Transverse colon (tissue), 4 donors: ENCODE measurements at regions not wholly inside any gene's neighbourhood (a gene's known extent, or its start where the extent isn't known, plus 50 kb on each side); places are given as distances from the start of the nearest gene placed in this dataset.

Source experiments
- DNase-seq: peaks from one replicate; pipeline ENCODE4 v3.0.0-alpha.2; 2019
- H3K27ac ChIP-seq, 4 donors: fragments of 200-600 bp; sonication (generic); 2 replicates each; pipeline ENCODE4 v1.5.1; 2016 to 2018; ENCODE audit warnings: inconsistent platforms in 4 of 4
- H3K27me3 ChIP-seq: fragments of 200-600 bp; sonication (generic); 2 replicates; pipeline ENCODE4 v1.5.1; 2017; ENCODE audit warnings: inconsistent platforms
- H3K36me3 ChIP-seq, 4 donors: fragments of 200-600 bp; sonication (generic); 2 replicates each; pipeline ENCODE4 v1.5.1; 2017 to 2019; ENCODE audit warnings: inconsistent platforms in 4 of 4
- H3K4me1 ChIP-seq, 4 donors: fragments of 200-600 bp; sonication (generic); 2 replicates each; pipeline ENCODE4 v1.5.1; 2017 to 2020; ENCODE audit warnings: inconsistent platforms in 4 of 4
- H3K4me3 ChIP-seq, 4 donors: fragments of 200-600 bp; sonication (generic); 1 replicate in 1 of 4; 2 replicates in 3 of 4; pipeline versions ENCODE4 v1.5.1 to v1.6.1; 2017 to 2019; ENCODE audit warnings: inconsistent platforms in 4 of 4
- H3K9me3 ChIP-seq, 2 donors: fragments of 200-600 bp; sonication (generic); 2 replicates each; pipeline ENCODE4 v1.5.1; 2017 to 2019; ENCODE audit warnings: inconsistent platforms in 2 of 2
- CTCF ChIP-seq, 5 experiments: fragments of 200-600 bp in 3 of 5; fragments of 450-650 bp in 2 of 5; sonication (generic) in 3 of 5; IDR thresholded peaks; 1 replicate in 2 of 5; 2 replicates in 3 of 5; pipeline ENCODE4 v1.5.1; 2016 to 2017; ENCODE audit warnings: antibody characterized with exemption in 5 of 5, inconsistent platforms in 3 of 5, mild to moderate bottlenecking in 2 of 5, moderate library complexity in 1 of 5
- EP300 ChIP-seq: sonication (generic); formaldehyde crosslinking; IDR thresholded peaks from one replicate; pipeline ENCODE4 v1.6.1; 2017; ENCODE audit warnings: antibody characterized with exemption, low read depth
- POLR2A ChIP-seq: fragments of 450-650 bp; IDR thresholded peaks from one replicate; pipeline ENCODE4 v1.6.1; 2016; ENCODE audit warnings: antibody characterized with exemption, mild to moderate bottlenecking, moderate library complexity
- POLR2AphosphoS5 ChIP-seq, 3 donors: sonication (generic); formaldehyde crosslinking; IDR thresholded peaks; one replicate each; pipeline ENCODE4 v1.6.1; 2016; ENCODE audit warnings: antibody characterized with exemption in 3 of 3
- WGBS, 2 donors: methylation state at CpG; one replicate each; pipeline ENCODE4 v1.1.5; 2018; ENCODE audit warnings: low coverage in 1 of 2; 5-methylcytosine and 5-hydroxymethylcytosine counted together
- in situ Hi-C, 4 donors: fragments of 200-750 bp; cut with MboI; loops; one replicate each; pipeline versions ENCODE4 v1.15.0 to v1.15.1; 2017; ENCODE audit warnings: low sequenced_read_pairs in 3 of 4, low pct_ligation_motif_present in 1 of 4, low pct_unique_long_range_greater_than_20kb in 1 of 4
- intact Hi-C: fragments of 100-400 bp; cut with DNase I; formaldehyde crosslinking; loops from one replicate; pipeline ENCODE4 v1.15.1; 2023; ENCODE audit warnings: low total_unique reads

DNA sequence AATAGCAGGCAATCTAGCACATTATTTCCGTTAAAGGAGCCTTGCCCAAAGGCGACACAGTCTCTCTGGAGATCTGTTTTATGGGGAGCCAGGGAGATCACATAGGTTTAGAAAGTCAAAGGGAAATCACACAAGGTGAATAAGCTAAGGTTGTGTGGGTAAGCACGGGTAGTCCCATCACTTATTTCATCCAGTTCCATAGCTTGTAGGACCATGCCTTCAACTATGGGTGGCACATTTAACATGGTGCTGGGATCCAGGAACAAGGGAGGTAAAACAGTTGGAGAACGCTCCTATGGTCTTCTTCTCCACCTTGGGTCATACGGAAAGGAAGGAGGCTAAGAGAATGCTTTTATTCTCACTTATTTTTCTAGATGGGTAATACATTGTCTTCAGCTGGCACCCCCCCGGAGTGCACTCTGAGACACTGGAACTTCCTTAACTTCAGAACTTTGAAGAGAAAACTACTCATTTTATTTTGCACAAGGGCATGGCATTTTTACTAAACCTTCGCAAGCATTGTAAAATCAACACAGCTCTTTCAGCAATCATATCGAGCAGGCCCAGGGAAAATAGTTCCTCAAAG is 435.4 kb downstream of the KIF20B start:
- 75 to 89% methylated on average over 5 to 8 of the region's 8 CpGs for WGBS, 2 donors
- no peak overlapping the region for H3K27ac ChIP-seq
- H3K4me3 ChIP-seq = no peak overlapping the region
- TF ChIP-seq POLR2AphosphoS5 (IDR thresholded peaks at IDR 0.05) = no peak
- TF ChIP-seq POLR2A = no peak
- no peak for TF ChIP-seq CTCF (IDR thresholded peaks at IDR 0.05)
- TF ChIP-seq EP300 = no peak
- intact Hi-C loops (no loop called here), in situ Hi-C loops (loop anchor here in 2 of 4 donors (25.0 kb wide), 1 partner anchor 350 kb away; no protein-coding TSS in a partner anchor)
- no peak for DNase-seq
- H3K9me3 ChIP-seq = peaks cover 23 to 38% of the 10 kb centered on the region in 2 donors
- no peaks in the 10 kb centered on the region for H3K27me3 ChIP-seq
- no peaks in the 10 kb centered on the region for H3K36me3 ChIP-seq
- no peaks in the 10 kb centered on the region for H3K4me1 ChIP-seq

- WGBS, 2 donors = 63 to 64% methylated on average over 4 of the region's 4 CpGs
- no peaks in the 10 kb centered on the region for H3K4me1 ChIP-seq
- H3K36me3 ChIP-seq = no peaks in the 10 kb centered on the region
- H3K9me3 ChIP-seq = peaks cover 23 to 33% of the 10 kb centered on the region in 2 donors
- H3K4me3 ChIP-seq = no peak overlapping the region
- in situ Hi-C loops (loop anchor here in 2 of 4 donors (25.0 kb wide), 1 partner anchor 352 kb away; no protein-coding TSS in a partner anchor), intact Hi-C loops (no loop called here)
- H3K27me3 ChIP-seq = no peaks in the 10 kb centered on the region
- H3K27ac ChIP-seq = no peak overlapping the region
- no peak for DNase-seq
- TF ChIP-seq POLR2A = no peak
- TF ChIP-seq CTCF (IDR thresholded peaks at IDR 0.05) = peak in 3 of 5 experiments; percentile 21 to 49 (median 44)
Measured at GRCh38 chr10:90138844-90139243, 437.5 kb downstream of the KIF20B start.

DNA sequence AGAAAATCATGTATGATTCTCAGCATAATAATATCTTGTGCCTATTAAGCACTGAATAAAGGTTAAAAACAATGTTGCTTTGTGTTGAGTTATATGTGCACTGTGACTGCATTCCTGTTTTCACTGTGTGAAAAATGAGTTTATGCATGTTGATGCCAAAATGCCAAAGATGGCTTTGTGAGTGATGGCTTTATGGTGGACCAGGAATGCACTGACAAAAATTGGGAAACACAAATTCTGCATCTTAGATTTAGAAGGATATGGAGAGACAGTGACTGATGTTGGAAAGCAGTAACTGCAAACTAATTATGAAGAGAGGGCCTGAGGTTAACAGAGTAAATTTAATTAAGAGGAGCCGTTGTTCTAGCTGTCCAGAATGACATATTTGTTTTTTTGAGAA is 440.4 kb downstream of the KIF20B start:
- in situ Hi-C loops (loop anchor here in 2 of 4 donors (25.0 kb wide), 1 partner anchor 354 kb away; no protein-coding TSS in a partner anchor), intact Hi-C loops (no loop called here)
- no peak for DNase-seq
- no peaks in the 10 kb centered on the region for H3K4me1 ChIP-seq
- H3K27ac ChIP-seq = no peak overlapping the region
- no peak for TF ChIP-seq CTCF (IDR thresholded peaks at IDR 0.05)
- TF ChIP-seq POLR2AphosphoS5 (IDR thresholded peaks at IDR 0.05) = no peak
- TF ChIP-seq POLR2A = no peak
- TF ChIP-seq EP300 = no peak
- H3K9me3 ChIP-seq = peaks cover 15 to 19% of the 10 kb centered on the region in 2 donors
- 59 to 75% methylated on average over 1 of the region's 1 CpG for WGBS, 2 donors
- H3K4me3 ChIP-seq = no peak overlapping the region
- H3K36me3 ChIP-seq = no peaks in the 10 kb centered on the region
- H3K27me3 ChIP-seq = no peaks in the 10 kb centered on the region

- WGBS, 2 donors = 86 to 94% methylated on average over 1 of the region's 1 CpG
- no peak for TF ChIP-seq CTCF (IDR thresholded peaks at IDR 0.05)
- TF ChIP-seq EP300 = no peak
- TF ChIP-seq POLR2AphosphoS5 (IDR thresholded peaks at IDR 0.05) = no peak
- no peak for TF ChIP-seq POLR2A
- in situ Hi-C loops (loop anchor here in 2 of 4 donors (25.0 kb wide), 1 partner anchor 357 kb away; no protein-coding TSS in a partner anchor), intact Hi-C loops (no loop called here)
- no peaks in the 10 kb centered on the region for H3K4me1 ChIP-seq
- peaks cover 0 to 1% of the 10 kb centered on the region in 2 donors for H3K9me3 ChIP-seq
- H3K27ac ChIP-seq = no peak overlapping the region
- no peak for DNase-seq
- H3K36me3 ChIP-seq = no peaks in the 10 kb centered on the region
- H3K27me3 ChIP-seq = no peaks in the 10 kb centered on the region
- H3K4me3 ChIP-seq = no peak overlapping the region
Measured at GRCh38 chr10:90143937-90144336, 442.5 kb downstream of the KIF20B start.
